Progenitor cell of endocrine pancreas (in vitro differentiated cells): ENCODE measurements at regions not wholly inside any gene's neighbourhood (a gene's known extent, or its start where the extent isn't known, plus 50 kb on each side); places are given as distances from the start of the nearest gene placed in this dataset.

Experiments used
- DNase-seq: peaks from one replicate; pipeline ENCODE4 v3.0.0; 2021; ENCODE audit warnings: low spot score; ENCODE audit not compliant: unreplicated experiment
- H3K27ac Mint-ChIP-seq: 2 replicates; pipeline ENCODE4 v1.8.0; 2021; ENCODE audit warnings: mild to moderate bottlenecking, moderate library complexity, mixed read lengths
- H3K27me3 Mint-ChIP-seq: 2 replicates; pipeline ENCODE4 v1.8.0; 2021; ENCODE audit warnings: mixed read lengths
- H3K36me3 Mint-ChIP-seq: 2 replicates; pipeline ENCODE4 v1.8.0; 2022; ENCODE audit warnings: mixed read lengths; ENCODE audit not compliant: insufficient read depth
- H3K4me1 Mint-ChIP-seq: 2 replicates; pipeline ENCODE4 v1.8.0; 2021; ENCODE audit warnings: low read depth, mixed read lengths
- H3K4me3 Mint-ChIP-seq: 2 replicates; pipeline ENCODE4 v1.8.0; 2021; ENCODE audit warnings: low read depth, mild to moderate bottlenecking, moderate library complexity, mixed read lengths
- H3K9me3 Mint-ChIP-seq: 2 replicates; pipeline ENCODE4 v1.8.0; 2021; ENCODE audit warnings: low read depth, mixed read lengths
- TF ChIP-seq, protein P1 (sequence below): fragments of 200-600 bp; sonication (generic); IDR thresholded peaks from one replicate; pipeline ENCODE4 v1.5.0; 2021; ENCODE audit warnings: antibody characterized with exemption, mild to moderate bottlenecking; ENCODE audit not compliant: unreplicated experiment

DNA sequence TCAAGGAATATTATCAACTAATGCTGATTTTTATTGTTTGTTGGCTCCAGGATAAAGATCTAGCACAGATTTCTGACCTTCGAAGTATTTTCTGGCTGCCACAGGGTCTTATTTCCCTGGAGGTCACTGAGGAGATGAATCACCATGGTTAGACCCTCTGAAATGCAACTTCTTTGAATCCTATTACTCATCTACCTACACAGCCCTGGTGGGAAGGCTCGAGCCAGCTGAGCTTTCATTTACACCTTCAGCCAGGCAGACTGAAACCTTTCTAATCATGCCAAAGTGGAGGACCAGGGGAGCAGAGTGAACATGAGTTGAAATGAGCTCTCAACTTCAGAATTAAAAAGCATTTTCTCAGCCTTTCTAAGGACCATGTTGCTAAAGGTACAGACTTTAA lies 130.5 kb downstream of the SMIM20 start:
- Mint-ChIP-seq H3K4me3 (no peak overlapping the region), H3K4me1 (peaks cover 5% of the 10 kb centered on the region), H3K36me3 (no peaks in the 10 kb centered on the region), H3K9me3 (peaks cover 4% of the 10 kb centered on the region), H3K27me3 (peaks cover 3% of the 10 kb centered on the region), H3K27ac (no peak overlapping the region)
- TF ChIP-seq, protein P1, sequence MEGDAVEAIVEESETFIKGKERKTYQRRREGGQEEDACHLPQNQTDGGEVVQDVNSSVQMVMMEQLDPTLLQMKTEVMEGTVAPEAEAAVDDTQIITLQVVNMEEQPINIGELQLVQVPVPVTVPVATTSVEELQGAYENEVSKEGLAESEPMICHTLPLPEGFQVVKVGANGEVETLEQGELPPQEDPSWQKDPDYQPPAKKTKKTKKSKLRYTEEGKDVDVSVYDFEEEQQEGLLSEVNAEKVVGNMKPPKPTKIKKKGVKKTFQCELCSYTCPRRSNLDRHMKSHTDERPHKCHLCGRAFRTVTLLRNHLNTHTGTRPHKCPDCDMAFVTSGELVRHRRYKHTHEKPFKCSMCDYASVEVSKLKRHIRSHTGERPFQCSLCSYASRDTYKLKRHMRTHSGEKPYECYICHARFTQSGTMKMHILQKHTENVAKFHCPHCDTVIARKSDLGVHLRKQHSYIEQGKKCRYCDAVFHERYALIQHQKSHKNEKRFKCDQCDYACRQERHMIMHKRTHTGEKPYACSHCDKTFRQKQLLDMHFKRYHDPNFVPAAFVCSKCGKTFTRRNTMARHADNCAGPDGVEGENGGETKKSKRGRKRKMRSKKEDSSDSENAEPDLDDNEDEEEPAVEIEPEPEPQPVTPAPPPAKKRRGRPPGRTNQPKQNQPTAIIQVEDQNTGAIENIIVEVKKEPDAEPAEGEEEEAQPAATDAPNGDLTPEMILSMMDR, result no peak
- DNase-seq, result no peak

- H3K27ac Mint-ChIP-seq, result no peak overlapping the region
- H3K4me1 Mint-ChIP-seq, result peaks cover 4% of the 10 kb centered on the region
- H3K27me3 Mint-ChIP-seq, result peaks cover 3% of the 10 kb centered on the region
- no peaks in the 10 kb centered on the region for H3K36me3 Mint-ChIP-seq
- H3K4me3 Mint-ChIP-seq, result no peak overlapping the region
- TF ChIP-seq, protein P1, result no peak
- H3K9me3 Mint-ChIP-seq, result peaks cover 4% of the 10 kb centered on the region
- DNase-seq, result no peak
These were observed 131.0 kb downstream of the SMIM20 start for GRCh38 chr4:26044983-26045382.

GRCh38 chr4:26047795-26048194 lies 133.8 kb downstream of the SMIM20 start:
- Mint-ChIP-seq H3K27me3 (peaks cover 9% of the 10 kb centered on the region), H3K36me3 (no peaks in the 10 kb centered on the region), H3K4me1 (peaks cover 17% of the 10 kb centered on the region), H3K4me3 (no peak overlapping the region), H3K27ac (no peak overlapping the region), H3K9me3 (peaks cover 4% of the 10 kb centered on the region)
- DNase-seq, result no peak
- TF ChIP-seq, protein P1, result no peak

DNA sequence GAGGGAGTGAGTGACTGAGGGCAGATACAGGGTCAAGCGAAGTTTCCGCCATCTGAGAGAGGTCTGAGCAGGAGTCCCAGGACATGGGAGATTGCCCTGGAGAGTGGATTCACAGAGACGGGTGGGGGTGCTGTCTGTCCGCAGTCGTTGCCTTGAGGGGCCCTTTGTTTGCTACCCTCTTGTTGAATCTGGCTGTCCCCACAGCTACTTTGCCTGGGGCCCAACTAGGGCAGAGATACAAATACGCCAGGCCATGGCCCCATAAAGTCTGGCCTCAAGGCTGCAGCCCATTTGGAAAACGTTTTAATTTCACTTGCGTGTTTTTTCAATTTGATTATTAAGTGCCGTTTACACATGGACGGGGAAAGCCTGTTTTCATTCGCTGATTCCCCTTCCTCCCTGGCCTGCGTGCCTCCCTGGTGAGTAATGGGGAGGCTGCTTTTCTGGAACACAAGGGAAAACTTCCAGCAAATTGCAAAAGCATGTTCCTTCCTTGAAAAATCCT lies 134.4 kb downstream of the SMIM20 start:
- H3K4me1 Mint-ChIP-seq, result peaks cover 17% of the 10 kb centered on the region

DNA sequence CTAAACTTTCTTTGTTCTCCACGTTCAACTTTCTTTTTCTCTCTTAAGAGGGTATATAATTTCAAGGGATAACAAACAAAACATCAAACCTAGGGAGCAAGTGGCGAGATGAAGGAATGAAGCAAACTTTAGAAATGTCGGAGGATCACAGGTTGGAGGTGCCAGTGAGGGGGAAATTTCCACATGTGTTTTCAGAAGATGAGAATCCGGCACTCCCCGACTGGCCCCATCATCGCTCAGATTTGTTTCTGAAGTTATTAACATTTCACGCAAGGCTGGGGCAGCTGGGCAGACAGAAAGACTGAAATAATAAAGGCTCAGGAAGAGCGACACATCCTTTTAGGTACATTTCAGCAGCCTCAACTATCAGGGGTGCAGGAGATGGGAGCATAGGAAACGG lies 134.9 kb downstream of the SMIM20 start:
- H3K9me3 Mint-ChIP-seq, result peaks cover 4% of the 10 kb centered on the region
- TF ChIP-seq, protein P1, result no peak
- peaks cover 9% of the 10 kb centered on the region for H3K27me3 Mint-ChIP-seq
- DNase-seq, result no peak
- H3K4me3 Mint-ChIP-seq, result no peak overlapping the region
- no peaks in the 10 kb centered on the region for H3K36me3 Mint-ChIP-seq
- H3K27ac Mint-ChIP-seq, result no peak overlapping the region
- peaks cover 20% of the 10 kb centered on the region for H3K4me1 Mint-ChIP-seq

More for the DNA sequence above, 134.4 kb downstream of the SMIM20 start:
- H3K27ac Mint-ChIP-seq, result no peak overlapping the region
- TF ChIP-seq, protein P1, result no peak
- H3K27me3 Mint-ChIP-seq, result peaks cover 9% of the 10 kb centered on the region
- no peak overlapping the region for H3K4me3 Mint-ChIP-seq
- DNase-seq, result no peak
- H3K9me3 Mint-ChIP-seq, result peaks cover 4% of the 10 kb centered on the region
- no peaks in the 10 kb centered on the region for H3K36me3 Mint-ChIP-seq
